Inflammatory macrophage treated with lipopolysaccharide for 4 hours (primary cell): ENCODE measurements at regions not wholly inside any gene's neighbourhood (a gene's known extent, or its start where the extent isn't known, plus 50 kb on each side); places are given as distances from the start of the nearest gene placed in this dataset.
A peak's percentile ranks its signal among the peaks of the same experiment; 100 is the strongest.

Experiments
- DNase-seq: peaks from one replicate; pipeline ENCODE4 v3.0.0-alpha.2; 2020

GRCh38 chr7:25876092-25876491 is 275.9 kb upstream of the NFE2L3 start:
- no peak for DNase-seq

- DNase-seq = no peak
These were observed 273.9 kb upstream of the NFE2L3 start for GRCh38 chr7:25877802-25878789.

GRCh38 chr7:25879799-25880198 is 272.2 kb upstream of the NFE2L3 start:
- no peak for DNase-seq

GRCh38 chr7:25881317-25882037 is 270.5 kb upstream of the NFE2L3 start:
- no peak for DNase-seq

- no peak for DNase-seq
These were observed 269.7 kb upstream of the NFE2L3 start for GRCh38 chr7:25882151-25882773.

DNA sequence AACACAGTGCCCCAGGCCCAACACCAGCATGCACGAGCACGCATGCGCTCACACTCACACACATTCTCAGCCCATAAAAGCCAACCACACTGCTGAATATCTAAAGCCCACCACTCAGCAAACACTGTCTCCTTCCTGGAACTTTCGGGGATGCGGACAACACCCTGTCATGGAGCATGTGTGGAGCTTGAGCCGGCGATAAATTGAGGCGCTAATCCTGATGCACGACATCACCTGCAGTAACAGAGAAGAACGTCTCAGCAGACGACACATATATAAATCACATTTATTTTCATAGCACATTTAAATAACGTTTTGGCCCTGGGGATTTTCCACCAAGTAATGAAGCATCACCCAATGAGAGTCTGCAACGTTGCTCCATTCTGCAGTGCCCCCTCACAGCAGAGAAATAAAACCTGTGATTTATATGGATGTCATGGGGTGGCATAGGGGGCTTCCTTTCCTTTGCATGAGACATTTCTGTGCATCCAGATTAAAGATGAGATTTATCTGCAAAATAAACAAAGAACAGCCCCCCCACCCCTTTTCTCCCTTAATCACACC is 267.7 kb upstream of the NFE2L3 start:
- no peak for DNase-seq

DNA sequence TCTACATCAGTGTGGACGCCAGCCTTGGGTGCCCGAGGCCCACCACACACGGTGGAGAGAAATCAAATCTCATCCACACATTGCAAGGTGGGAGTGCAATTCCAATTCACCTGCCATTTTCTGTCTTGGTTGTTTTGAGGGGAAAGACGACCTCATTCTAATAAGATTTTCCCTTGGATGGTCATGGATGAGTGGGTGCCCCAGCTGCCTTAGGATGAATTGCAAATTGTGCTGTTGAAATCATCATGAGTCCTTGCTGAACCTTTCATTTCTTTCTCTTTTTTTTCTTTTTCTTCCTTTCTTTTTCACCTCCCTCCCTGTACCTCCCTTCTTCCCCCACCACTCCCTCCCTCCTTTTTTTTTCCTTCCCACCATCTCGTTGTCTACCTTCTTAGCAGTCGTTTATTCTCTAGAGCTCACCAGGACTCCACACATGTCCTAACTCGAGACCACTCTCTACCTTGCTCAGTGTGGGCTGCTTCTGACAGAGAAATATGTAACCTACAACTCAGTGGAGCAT is 266.9 kb upstream of the NFE2L3 start:
- DNase-seq = no peak

DNA sequence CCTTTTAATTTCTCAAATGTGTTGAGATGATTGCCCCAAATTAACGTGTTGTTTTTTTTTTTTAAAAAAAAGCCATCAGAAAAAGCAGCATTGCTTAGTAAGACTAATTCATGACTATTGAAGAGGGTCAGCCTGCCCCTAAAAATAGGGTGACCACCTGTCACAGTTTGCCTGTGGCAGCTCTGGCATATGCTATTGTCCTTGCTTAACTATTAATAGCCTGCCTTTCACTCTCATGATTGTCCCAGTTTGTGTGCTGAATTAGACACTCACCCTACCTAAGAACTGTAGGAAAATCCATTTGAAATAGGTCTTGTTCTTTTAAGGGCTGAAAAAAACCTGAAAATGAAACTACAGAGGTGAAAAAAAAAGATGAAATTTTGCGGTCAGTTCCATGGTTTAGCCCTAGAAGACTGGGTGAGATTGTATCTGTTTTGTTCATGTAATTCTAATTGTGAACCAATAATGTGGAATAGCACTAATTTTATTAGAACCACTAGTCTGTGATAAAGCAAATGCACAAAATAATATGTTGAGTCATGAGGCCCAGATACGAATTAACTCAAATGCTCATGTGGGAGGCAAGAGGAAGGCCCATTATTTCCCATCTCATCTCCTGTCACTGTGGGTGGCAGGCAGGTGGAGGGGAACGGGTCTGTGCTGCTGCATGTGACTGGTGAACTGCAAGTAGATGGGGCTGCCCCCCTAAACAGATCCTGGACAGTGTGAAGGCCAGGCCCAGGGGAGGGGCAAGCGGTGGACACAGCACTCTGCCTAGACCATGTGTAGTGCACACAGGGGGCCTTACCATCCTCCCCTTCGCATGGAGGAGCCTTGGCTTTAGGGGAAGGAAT is 265.4 kb upstream of the NFE2L3 start:
- DNase-seq = no peak

- DNase-seq = no peak
These were observed 264.7 kb upstream of the NFE2L3 start for GRCh38 chr7:25887266-25887665.

- no peak for DNase-seq
These were observed 264.0 kb upstream of the NFE2L3 start for GRCh38 chr7:25887795-25888559.

- no peak for DNase-seq
These were observed 262.2 kb upstream of the NFE2L3 start for GRCh38 chr7:25889765-25890164.

- no peak for DNase-seq
These were observed 260.4 kb upstream of the NFE2L3 start for GRCh38 chr7:25891591-25891990.

DNA sequence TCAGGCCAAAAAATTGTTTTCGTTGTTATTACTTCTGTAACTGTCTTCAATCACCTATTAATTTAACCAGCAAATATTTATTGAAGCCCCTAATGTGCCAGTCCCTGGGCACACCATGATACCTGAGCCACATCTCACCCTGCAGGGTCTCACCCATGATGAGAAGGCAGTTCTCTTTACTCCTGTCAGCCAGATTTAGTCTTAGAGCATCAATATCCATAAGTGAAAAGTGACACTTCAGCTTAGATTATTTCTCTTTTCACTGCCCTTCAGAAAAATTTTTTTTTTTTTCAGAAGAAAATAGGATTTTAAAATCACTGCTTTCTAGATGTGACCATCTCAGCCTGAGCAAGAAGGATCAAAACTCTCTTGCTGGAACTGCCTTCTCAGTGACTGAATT is 258.6 kb upstream of the NFE2L3 start:
- DNase-seq = no peak

GRCh38 chr7:25894002-25894901 is 257.7 kb upstream of the NFE2L3 start:
- DNase-seq = no peak

DNA sequence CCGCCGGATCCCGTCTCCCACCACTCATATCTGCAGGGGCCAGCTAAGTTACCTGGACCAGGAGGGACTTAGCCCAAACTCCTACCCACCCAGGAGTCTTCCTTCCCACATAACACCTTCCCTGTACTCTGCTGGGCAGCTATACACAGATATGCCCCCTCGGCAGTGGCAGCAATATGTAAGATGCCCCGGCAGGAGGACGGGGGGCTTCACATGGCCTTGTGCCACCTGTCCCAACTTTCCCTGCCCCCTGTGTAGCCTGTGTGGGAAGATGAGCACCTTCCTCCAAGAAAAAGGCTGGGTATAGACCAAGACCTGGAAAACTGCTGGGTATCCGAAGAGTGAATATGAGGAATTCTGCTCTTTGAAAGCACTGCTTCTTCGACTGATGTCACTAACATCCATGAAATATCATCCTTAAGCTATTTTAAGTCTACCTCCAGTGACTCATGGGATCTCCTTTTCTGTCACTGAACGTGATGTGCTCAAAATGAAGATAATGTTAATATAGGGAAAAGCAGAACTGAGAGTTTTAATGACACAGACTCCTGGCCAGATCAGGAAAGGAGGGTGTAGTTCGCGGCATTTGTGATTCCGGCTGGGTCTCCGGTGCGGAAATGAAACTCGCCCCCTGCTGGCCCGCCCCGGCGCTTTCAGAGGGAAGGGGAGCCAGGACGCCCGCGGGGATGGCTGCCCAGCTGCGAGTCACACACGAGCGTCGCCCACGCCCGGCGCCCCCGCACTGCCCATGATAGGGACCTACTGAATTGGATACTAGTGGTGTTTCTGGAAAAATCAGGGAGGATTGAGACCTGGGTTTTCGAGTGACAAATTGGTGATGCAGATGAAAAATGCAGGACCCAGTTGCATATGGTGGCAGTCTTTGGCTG is 256.9 kb upstream of the NFE2L3 start:
- peak; percentile 88 for DNase-seq

- DNase-seq = no peak
These were observed 256.2 kb upstream of the NFE2L3 start for GRCh38 chr7:25895792-25896171.

- DNase-seq = peak; percentile 84
These were observed 254.7 kb upstream of the NFE2L3 start for GRCh38 chr7:25897261-25897782.

DNA sequence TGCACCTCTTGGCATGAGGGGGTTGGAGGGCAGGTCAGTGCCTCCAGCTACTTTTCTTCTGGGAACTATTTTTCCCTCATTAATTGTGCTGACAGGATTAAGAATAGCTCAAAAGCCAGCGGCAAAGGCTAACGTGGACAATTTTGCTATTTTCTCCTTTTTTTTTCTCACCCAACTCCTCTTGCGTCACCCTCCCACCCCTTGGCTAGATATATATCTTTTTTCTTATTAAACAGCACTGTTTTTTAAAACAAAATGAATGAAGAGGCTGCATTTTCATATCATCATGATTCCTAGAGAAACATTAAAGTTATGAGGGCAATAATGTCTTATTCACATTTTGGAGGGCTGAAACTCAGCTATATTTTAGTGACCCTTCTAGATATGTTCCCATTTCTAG is 251.8 kb upstream of the NFE2L3 start:
- no peak for DNase-seq

GRCh38 chr7:25900877-25901276 is 251.1 kb upstream of the NFE2L3 start:
- DNase-seq = no peak
